ENCODE measurements at regions not wholly inside any gene's neighbourhood (a gene's known extent, or its start where the extent isn't known, plus 50 kb on each side); places are given as distances from the start of the nearest gene placed in this dataset.

- no peaks in the 10 kb centered on the region for H3K9me3 ChIP-seq (replicated peaks; ENCODE audit: insufficient read depth, low read length)
- no peaks in the 10 kb centered on the region for H3F3A ChIP-seq (ENCODE audit: insufficient read depth, low read length)
- H3K4me2 ChIP-seq (ENCODE audit: low read depth, low read length), result no peak overlapping the region
- no peak overlapping the region for H3K27ac ChIP-seq (ENCODE audit: low read length)
- peaks cover 49% of the 10 kb centered on the region for H3K27me3 ChIP-seq (replicated peaks; ENCODE audit: insufficient read depth, low read length)
- H4K20me1 ChIP-seq (ENCODE audit: insufficient read depth, low read length), result no peaks in the 10 kb centered on the region
- no peaks in the 10 kb centered on the region for H3K4me1 ChIP-seq (ENCODE audit: low read length)
- no peaks in the 10 kb centered on the region for H3K36me3 ChIP-seq (replicated peaks; ENCODE audit: insufficient read depth, low read length)
- no peak for DNase-seq
- H3K9me2 ChIP-seq (replicated peaks; ENCODE audit: insufficient read depth, low read length), result no peaks in the 10 kb centered on the region
- no peaks in the 10 kb centered on the region for H3K79me2 ChIP-seq (ENCODE audit: low read length)
- TF ChIP-seq CTCF (IDR thresholded peaks at IDR 0.05; ENCODE audit: low read length) (no peak), EZH2 (optimal IDR thresholded peaks at IDR 0.05; ENCODE audit: low read depth, low read length) (no peak), EZH2phosphoT487 (IDR thresholded peaks at IDR 0.05; ENCODE audit: low read length) (no peak)
- no peak overlapping the region for H3K4me3 ChIP-seq (ENCODE audit: low read length)
- H3K9ac ChIP-seq (ENCODE audit: low read length), result no peak overlapping the region
- H2AFZ ChIP-seq (ENCODE audit: low read length), result no peak overlapping the region
Observed at GRCh38 chr22:27493796-27494195, 307.8 kb downstream of the MN1 start.

GRCh38 chr22:27494785-27495184 lies 306.8 kb downstream of the MN1 start:
- no peak for DNase-seq

GRCh38 chr22:27495325-27495724 lies 306.2 kb downstream of the MN1 start:
- Histone ChIP-seq H3K4me2 (ENCODE audit: low read depth, low read length) (no peak overlapping the region), H3K27ac (ENCODE audit: low read length) (no peak overlapping the region), H3K36me3 (replicated peaks; ENCODE audit: insufficient read depth, low read length) (no peaks in the 10 kb centered on the region), H3K9ac (ENCODE audit: low read length) (no peak overlapping the region), H3K27me3 (replicated peaks; ENCODE audit: insufficient read depth, low read length) (peaks cover 41% of the 10 kb centered on the region), H3K4me1 (ENCODE audit: low read length) (no peaks in the 10 kb centered on the region), H3K4me3 (ENCODE audit: low read length) (no peak overlapping the region), H2AFZ (ENCODE audit: low read length) (no peak overlapping the region), H3F3A (ENCODE audit: insufficient read depth, low read length) (no peaks in the 10 kb centered on the region), H4K20me1 (ENCODE audit: insufficient read depth, low read length) (no peaks in the 10 kb centered on the region), H3K9me3 (replicated peaks; ENCODE audit: insufficient read depth, low read length) (no peaks in the 10 kb centered on the region), H3K79me2 (ENCODE audit: low read length) (no peaks in the 10 kb centered on the region), H3K9me2 (replicated peaks; ENCODE audit: insufficient read depth, low read length) (no peaks in the 10 kb centered on the region)
- TF ChIP-seq CTCF (IDR thresholded peaks at IDR 0.05; ENCODE audit: low read length) (no peak), EZH2 (optimal IDR thresholded peaks at IDR 0.05; ENCODE audit: low read depth, low read length) (no peak), EZH2phosphoT487 (IDR thresholded peaks at IDR 0.05; ENCODE audit: low read length) (no peak)
- no peak for DNase-seq

More at GRCh38 chr22:27494785-27495184, 306.8 kb downstream of the MN1 start:
- peaks cover 45% of the 10 kb centered on the region for H3K27me3 ChIP-seq (replicated peaks; ENCODE audit: insufficient read depth, low read length)
- H3K4me2 ChIP-seq (ENCODE audit: low read depth, low read length), result no peak overlapping the region
- no peaks in the 10 kb centered on the region for H3K36me3 ChIP-seq (replicated peaks; ENCODE audit: insufficient read depth, low read length)
- H3K9me2 ChIP-seq (replicated peaks; ENCODE audit: insufficient read depth, low read length), result no peaks in the 10 kb centered on the region
- no peak overlapping the region for H3K4me3 ChIP-seq (ENCODE audit: low read length)
- H3K9me3 ChIP-seq (replicated peaks; ENCODE audit: insufficient read depth, low read length), result no peaks in the 10 kb centered on the region
- no peak for TF ChIP-seq CTCF (IDR thresholded peaks at IDR 0.05; ENCODE audit: low read length)
- no peak for TF ChIP-seq EZH2 (optimal IDR thresholded peaks at IDR 0.05; ENCODE audit: low read depth, low read length)
- no peak for TF ChIP-seq EZH2phosphoT487 (IDR thresholded peaks at IDR 0.05; ENCODE audit: low read length)
- no peaks in the 10 kb centered on the region for H3K4me1 ChIP-seq (ENCODE audit: low read length)
- no peaks in the 10 kb centered on the region for H3K79me2 ChIP-seq (ENCODE audit: low read length)
- no peak overlapping the region for H3K27ac ChIP-seq (ENCODE audit: low read length)
- H2AFZ ChIP-seq (ENCODE audit: low read length), result no peak overlapping the region
- no peaks in the 10 kb centered on the region for H4K20me1 ChIP-seq (ENCODE audit: insufficient read depth, low read length)
- H3K9ac ChIP-seq (ENCODE audit: low read length), result no peak overlapping the region
- no peaks in the 10 kb centered on the region for H3F3A ChIP-seq (ENCODE audit: insufficient read depth, low read length)

Data from MM.1S (cell line).